IMR-90 (cell line): ENCODE measurements at regions not wholly inside any gene's neighbourhood (a gene's known extent, or its start where the extent isn't known, plus 50 kb on each side); places are given as distances from the start of the nearest gene placed in this dataset.

Experiments used
- ATAC-seq: fragments of 200-7000 bp; cut with Tn5 transposase; 2 replicates; pipeline ENCODE4 v1.9.1; 2020; ENCODE audit warnings: low read depth, mild to moderate bottlenecking, moderate library complexity
- BruUV-seq: library from RNA; stranded (reverse); fragments of 400-500 nt; replicated peaks from 2 replicates; lab custom pipeline; 2021; lab: Mats Ljungman, UMichigan
- CTCF ChIA-PET: fragments of 300-600 bp; formaldehyde crosslinking; extraction: SDS; loops from one replicate; lab custom pipeline; 2021; ENCODE audit warnings: antibody characterized with exemption; lab: Yijun Ruan, JAX
- POLR2A ChIA-PET: fragments of 300-600 bp; sonication (Branson Sonifier 250); formaldehyde crosslinking; loops from one replicate; lab custom pipeline; 2022; ENCODE audit warnings: antibody characterized with exemption; ENCODE audit not compliant: unreplicated experiment; lab: Charles Lee
- DNase-seq: peaks from one replicate; pipeline ENCODE4 v3.0.0; 2013
- H2AFZ ChIP-seq: replicated peaks from 2 replicates; pipeline ENCODE3; 2013; ENCODE audit warnings: low read length, mild to moderate bottlenecking; ENCODE audit not compliant: poor library complexity
- H2AK5ac ChIP-seq: 2 replicates; pipeline ENCODE4 v1.6.1; 2013; ENCODE audit warnings: low read depth, low read length, inconsistent platforms
- H2AK9ac ChIP-seq: replicated peaks from 2 replicates; pipeline ENCODE3; 2013; ENCODE audit warnings: mild to moderate bottlenecking, low read depth, low read length, moderate library complexity; ENCODE audit not compliant: poor library complexity
- H2BK120ac ChIP-seq: 2 replicates; pipeline ENCODE4 v1.6.1; 2013; ENCODE audit warnings: low read depth, low read length, inconsistent platforms
- H2BK15ac ChIP-seq: 3 replicates; pipeline ENCODE4 v1.6.1; 2013; ENCODE audit warnings: low read depth, low read length, inconsistent platforms
- H2BK20ac ChIP-seq: 2 replicates; pipeline ENCODE4 v1.6.1; 2013; ENCODE audit warnings: low read depth, mild to moderate bottlenecking, inconsistent platforms, low read length, moderate library complexity
- H2BK5ac ChIP-seq: 2 replicates; pipeline ENCODE4 v1.6.1; 2013; ENCODE audit warnings: mild to moderate bottlenecking, low read depth, low read length, inconsistent platforms; ENCODE audit not compliant: poor library complexity, severe bottlenecking
- H3K14ac ChIP-seq: replicated peaks from 2 replicates; pipeline ENCODE4 v1.6.1; 2013; ENCODE audit warnings: low read depth, low read length, inconsistent platforms
- H3K18ac ChIP-seq: 2 replicates; pipeline ENCODE4 v1.6.1; 2013; ENCODE audit warnings: low read depth, low read length, control low read depth
- H3K23ac ChIP-seq: 2 replicates; pipeline ENCODE4 v1.6.1; 2013; ENCODE audit warnings: low read depth, low read length, inconsistent platforms
- H3K27ac ChIP-seq: 2 replicates; pipeline ENCODE4 v1.5.1; 2013; ENCODE audit warnings: mild to moderate bottlenecking, control low read depth, low read length; ENCODE audit not compliant: insufficient read depth
- H3K27me3 ChIP-seq: 2 replicates; pipeline ENCODE4 v1.6.1; 2013; ENCODE audit warnings: low read length; ENCODE audit not compliant: control insufficient read depth, insufficient read depth
- H3K36me3 ChIP-seq: 2 replicates; pipeline ENCODE4 v1.6.1; 2013; ENCODE audit warnings: low read length, mixed read lengths; ENCODE audit not compliant: control insufficient read depth, insufficient read depth
- H3K4ac ChIP-seq: 2 replicates; pipeline ENCODE4 v1.6.1; 2013; ENCODE audit warnings: low read depth, low read length, inconsistent platforms
- H3K4me1 ChIP-seq: 2 replicates; pipeline ENCODE4 v1.6.1; 2013; ENCODE audit warnings: low read length, mixed read lengths; ENCODE audit not compliant: control insufficient read depth, insufficient read depth
- H3K4me2 ChIP-seq: 2 replicates; pipeline ENCODE4 v1.6.1; 2013; ENCODE audit warnings: low read depth, mild to moderate bottlenecking, control low read depth, low read length, moderate library complexity
- H3K4me3 ChIP-seq: 2 replicates; pipeline ENCODE4 v1.5.1; 2013; ENCODE audit warnings: low read depth, mild to moderate bottlenecking, control low read depth, low read length, moderate library complexity; ENCODE audit not compliant: insufficient read depth
- H3K56ac ChIP-seq: 2 replicates; pipeline ENCODE4 v1.6.1; 2013; ENCODE audit warnings: low read length, inconsistent platforms; ENCODE audit not compliant: insufficient read depth; ENCODE audit errors: extremely low read depth
- H3K79me1 ChIP-seq, 2 experiments: 2 replicates each; pipeline ENCODE4 v1.6.1; 2013; ENCODE audit warnings: low read length in 2 of 2, inconsistent platforms in 1 of 2, low read depth in 1 of 2
- H3K9ac ChIP-seq: 2 replicates; pipeline ENCODE4 v1.6.1; 2013; ENCODE audit warnings: low read depth, low read length, control low read depth
- H3K9me1 ChIP-seq: 2 replicates; pipeline ENCODE4 v1.6.1; 2013; ENCODE audit warnings: low read length, inconsistent platforms; ENCODE audit not compliant: insufficient read depth
- H3K9me3 ChIP-seq: 2 replicates; pipeline ENCODE4 v1.6.1; 2013; ENCODE audit warnings: low read length; ENCODE audit not compliant: control insufficient read depth, insufficient read depth
- H4K20me1 ChIP-seq: 2 replicates; pipeline ENCODE4 v1.6.1; 2013; ENCODE audit warnings: low read length, inconsistent platforms; ENCODE audit not compliant: insufficient read depth
- H4K5ac ChIP-seq: 2 replicates; pipeline ENCODE4 v1.6.1; 2013; ENCODE audit warnings: mild to moderate bottlenecking, low read depth, low read length, control low read depth
- H4K8ac ChIP-seq, 2 experiments: 2 replicates each; pipeline ENCODE4 v1.6.1; 2013; ENCODE audit warnings: low read depth in 2 of 2, low read length in 2 of 2, control low read depth in 1 of 2, inconsistent platforms in 1 of 2
- H4K91ac ChIP-seq: 2 replicates; pipeline ENCODE4 v1.6.1; 2013; ENCODE audit warnings: low read depth, low read length, inconsistent platforms; ENCODE audit not compliant: insufficient read depth
- BHLHE40 ChIP-seq: fragments of 150-350 bp; IDR thresholded peaks from 2 replicates; pipeline ENCODE4 v1.6.1; 2016; ENCODE audit warnings: mild to moderate bottlenecking, low read depth, low read length
- CEBPB ChIP-seq: IDR thresholded peaks from 2 replicates; pipeline ENCODE4 v1.6.1; 2012; ENCODE audit warnings: low read depth, low read length, improper control_type of control experiment
- CHD1 ChIP-seq: IDR thresholded peaks from 2 replicates; pipeline ENCODE4 v1.6.1; 2012; ENCODE audit warnings: low read depth, low read length, improper control_type of control experiment
- ELK1 ChIP-seq: fragments of 150-350 bp; IDR thresholded peaks from 2 replicates; pipeline ENCODE4 v1.6.1; 2016; ENCODE audit warnings: low read depth, mild to moderate bottlenecking, low read length, moderate library complexity, borderline replicate concordance
- FOS ChIP-seq: fragments of 150-350 bp; IDR thresholded peaks from 2 replicates; pipeline ENCODE4 v1.6.1; 2016; ENCODE audit warnings: low read depth, low read length
- MAFK ChIP-seq: IDR thresholded peaks from 2 replicates; pipeline ENCODE4 v1.6.1; 2012; ENCODE audit warnings: low read depth, low read length, improper control_type of control experiment
- MAZ ChIP-seq: IDR thresholded peaks from 2 replicates; pipeline ENCODE4 v1.6.1; 2012; ENCODE audit warnings: low read depth, mild to moderate bottlenecking, low read length, improper control_type of control experiment, moderate library complexity, borderline replicate concordance
- MXI1 ChIP-seq: IDR thresholded peaks from 2 replicates; pipeline ENCODE4 v1.6.1; 2012; ENCODE audit warnings: low read depth, mild to moderate bottlenecking, low read length, moderate library complexity, borderline replicate concordance
- NFE2L2 ChIP-seq: fragments of 150-350 bp; IDR thresholded peaks from 2 replicates; pipeline ENCODE4 v1.6.1; 2016; ENCODE audit warnings: low read depth, mild to moderate bottlenecking, low read length
- POLR2A ChIP-seq: IDR thresholded peaks from 2 replicates; pipeline ENCODE4 v1.6.1; 2012; ENCODE audit warnings: mild to moderate bottlenecking, low read depth, low read length
- RAD21 ChIP-seq: IDR thresholded peaks from 2 replicates; pipeline ENCODE4 v1.6.1; 2012; ENCODE audit warnings: low read length, improper control_type of control experiment
- RCOR1 ChIP-seq: IDR thresholded peaks from 2 replicates; pipeline ENCODE4 v1.6.1; 2012; ENCODE audit warnings: mild to moderate bottlenecking, low read length, improper control_type of control experiment; ENCODE audit not compliant: insufficient replicate concordance
- RFX5 ChIP-seq: IDR thresholded peaks from 2 replicates; pipeline ENCODE4 v1.8.0; 2012; ENCODE audit warnings: low read depth, mild to moderate bottlenecking, low read length, moderate library complexity
- SMC3 ChIP-seq: fragments of 150-350 bp; IDR thresholded peaks from 2 replicates; pipeline ENCODE4 v1.6.1; 2016; ENCODE audit warnings: low read depth, mild to moderate bottlenecking, antibody characterized with exemption, low read length, moderate library complexity
- WGBS, 2 experiments: methylation state at CpG; one replicate each; pipeline versions ENCODE4 v1.1.5 to v1.1.7; 2013; ENCODE audit warnings: missing lambda C conversion rate in 2 of 2; ENCODE audit not compliant: insufficient read length in 1 of 2; ENCODE audit errors: extremely low coverage in 2 of 2; 5-methylcytosine and 5-hydroxymethylcytosine counted together
- dilution Hi-C: fragments of 300-500 bp; cut with HindIII; formaldehyde crosslinking; loops from one replicate; pipeline ENCODE4 v1.14.3; 2018; ENCODE audit warnings: low sequenced_read_pairs; ENCODE audit not compliant: unreplicated experiment
- in situ Hi-C: fragments of 300-500 bp; cut with MboI; formaldehyde crosslinking; loops from 3 replicates; pipeline ENCODE4 v1.14.3; 2019; ENCODE audit warnings: low sequenced_read_pairs, inconsistent platforms, mixed read lengths
- intact Hi-C: fragments of 100-400 bp; cut with micrococcal nuclease; formaldehyde crosslinking; loops from 2 replicates; pipeline ENCODE4 v1.10.0; 2022
- TF ChIP-seq, protein P1 (sequence below): fragments of 150-350 bp; IDR thresholded peaks from 2 replicates; pipeline ENCODE4 v1.6.1; 2017; ENCODE audit warnings: mild to moderate bottlenecking, antibody characterized with exemption, low read length, low read depth
- TF ChIP-seq, protein P2 (sequence below): conservative IDR thresholded peaks from 2 replicates; pipeline ENCODE4 v1.5.1; 2012; ENCODE audit warnings: mild to moderate bottlenecking, low read depth, low read length, improper control_type of control experiment

DNA sequence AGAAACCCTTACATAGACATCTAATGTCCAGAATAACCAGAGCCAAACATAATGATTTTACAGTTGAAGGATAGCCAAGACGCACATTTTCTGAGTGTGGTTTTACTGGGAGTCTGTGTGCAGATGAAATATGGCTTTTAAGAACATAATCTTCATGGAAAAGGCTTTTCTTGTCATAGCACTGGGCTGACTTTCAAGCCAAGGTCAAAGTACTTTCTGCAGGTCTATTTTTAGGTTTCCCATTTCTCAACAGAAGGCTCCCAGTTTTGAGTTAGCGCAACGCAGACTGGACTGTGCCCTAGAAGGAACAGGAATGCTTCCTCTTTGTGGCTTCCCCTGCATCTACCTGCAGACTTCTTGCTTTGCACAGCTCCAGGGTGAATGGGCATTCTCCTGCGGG lies 92.3 kb upstream of the UPP2 start:
- no TSS peak for BruUV-seq
- TF ChIP-seq RAD21 (no peak), MAFK (no peak), MXI1 (no peak), ELK1 (no peak), CHD1 (no peak), BHLHE40 (no peak), SMC3 (no peak), RCOR1 (no peak), POLR2A (no peak), NFE2L2 (no peak), CEBPB (no peak), RFX5 (no peak), MAZ (no peak), FOS (no peak)
- TF ChIP-seq, protein P1, sequence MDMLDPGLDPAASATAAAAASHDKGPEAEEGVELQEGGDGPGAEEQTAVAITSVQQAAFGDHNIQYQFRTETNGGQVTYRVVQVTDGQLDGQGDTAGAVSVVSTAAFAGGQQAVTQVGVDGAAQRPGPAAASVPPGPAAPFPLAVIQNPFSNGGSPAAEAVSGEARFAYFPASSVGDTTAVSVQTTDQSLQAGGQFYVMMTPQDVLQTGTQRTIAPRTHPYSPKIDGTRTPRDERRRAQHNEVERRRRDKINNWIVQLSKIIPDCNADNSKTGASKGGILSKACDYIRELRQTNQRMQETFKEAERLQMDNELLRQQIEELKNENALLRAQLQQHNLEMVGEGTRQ: no peak
- TF ChIP-seq, protein P2, sequence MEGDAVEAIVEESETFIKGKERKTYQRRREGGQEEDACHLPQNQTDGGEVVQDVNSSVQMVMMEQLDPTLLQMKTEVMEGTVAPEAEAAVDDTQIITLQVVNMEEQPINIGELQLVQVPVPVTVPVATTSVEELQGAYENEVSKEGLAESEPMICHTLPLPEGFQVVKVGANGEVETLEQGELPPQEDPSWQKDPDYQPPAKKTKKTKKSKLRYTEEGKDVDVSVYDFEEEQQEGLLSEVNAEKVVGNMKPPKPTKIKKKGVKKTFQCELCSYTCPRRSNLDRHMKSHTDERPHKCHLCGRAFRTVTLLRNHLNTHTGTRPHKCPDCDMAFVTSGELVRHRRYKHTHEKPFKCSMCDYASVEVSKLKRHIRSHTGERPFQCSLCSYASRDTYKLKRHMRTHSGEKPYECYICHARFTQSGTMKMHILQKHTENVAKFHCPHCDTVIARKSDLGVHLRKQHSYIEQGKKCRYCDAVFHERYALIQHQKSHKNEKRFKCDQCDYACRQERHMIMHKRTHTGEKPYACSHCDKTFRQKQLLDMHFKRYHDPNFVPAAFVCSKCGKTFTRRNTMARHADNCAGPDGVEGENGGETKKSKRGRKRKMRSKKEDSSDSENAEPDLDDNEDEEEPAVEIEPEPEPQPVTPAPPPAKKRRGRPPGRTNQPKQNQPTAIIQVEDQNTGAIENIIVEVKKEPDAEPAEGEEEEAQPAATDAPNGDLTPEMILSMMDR: no peak
- in situ Hi-C loops: loop anchor here (5.0 to 25.0 kb wide), 3 partner anchors 232 to 515 kb away; partner anchors contain the start of gene ACVR1C

More for the DNA sequence above, 92.3 kb upstream of the UPP2 start:
- DNase-seq (no peak), ATAC-seq (no peak)
- CTCF ChIA-PET: no interaction called here
- no peak overlapping the region for H2AK5ac ChIP-seq
- H2AFZ ChIP-seq: no peak overlapping the region
- H3K4me2 ChIP-seq: no peak overlapping the region
- no peak overlapping the region for H3K18ac ChIP-seq
- H2BK15ac ChIP-seq: no peak overlapping the region
- H3K36me3 ChIP-seq: no peaks in the 10 kb centered on the region
- H3K9me3 ChIP-seq: no peaks in the 10 kb centered on the region
- H2BK5ac ChIP-seq: no peak overlapping the region
- WGBS, 2 experiments: no CpG with 5 or more reads among the region's 4 CpGs
- H3K27me3 ChIP-seq: peaks cover 2% of the 10 kb centered on the region
- no peak overlapping the region for H2BK120ac ChIP-seq
- H2BK20ac ChIP-seq: no peak overlapping the region
- POLR2A ChIA-PET: no interaction called here
- H3K9me1 ChIP-seq: no peaks in the 10 kb centered on the region
- intact Hi-C loops: loop anchor here (10.0 kb wide), 1 partner anchor 135 kb away; the partner anchor contains the start of gene ACVR1
- H4K20me1 ChIP-seq: no peaks in the 10 kb centered on the region
- no peak overlapping the region for H3K4me3 ChIP-seq
- no peak overlapping the region for H2AK9ac ChIP-seq
- H4K91ac ChIP-seq: no peak overlapping the region
- H3K27ac ChIP-seq: no peak overlapping the region
- no peak overlapping the region for H4K8ac ChIP-seq
- H3K4ac ChIP-seq: no peak overlapping the region
- H3K14ac ChIP-seq: no peak overlapping the region
- H3K23ac ChIP-seq: no peak overlapping the region
- no peaks in the 10 kb centered on the region for H3K4me1 ChIP-seq
- H3K9ac ChIP-seq: no peak overlapping the region
- dilution Hi-C loops: no loop called here
- no peak overlapping the region for H4K5ac ChIP-seq
- no peaks in the 10 kb centered on the region for H3K79me1 ChIP-seq
- H3K56ac ChIP-seq: no peak overlapping the region
